A549 (cell line): ENCODE measurements at regions not wholly inside any gene's neighbourhood (a gene's known extent, or its start where the extent isn't known, plus 50 kb on each side); places are given as distances from the start of the nearest gene placed in this dataset.

ENCODE experiments used
- CTCF ChIP-seq: fragments of >200 bp; sonication (Bioruptor Twin); formaldehyde crosslinking; IDR thresholded peaks from 3 replicates; pipeline ENCODE4 v1.5.1; 2016
- JUNB ChIP-seq: fragments of >200 bp; sonication (Bioruptor Twin); formaldehyde crosslinking; IDR thresholded peaks from 2 replicates; pipeline ENCODE4 v1.6.1; 2016
- POLR2A ChIP-seq: IDR thresholded peaks from 2 replicates; pipeline ENCODE4 v1.6.1; 2012; ENCODE audit warnings: mild to moderate bottlenecking, low read length
- USF2 ChIP-seq: fragments of 450-650 bp; IDR thresholded peaks from 2 replicates; pipeline ENCODE4 v1.6.1; 2014; ENCODE audit warnings: antibody characterized with exemption

DNA sequence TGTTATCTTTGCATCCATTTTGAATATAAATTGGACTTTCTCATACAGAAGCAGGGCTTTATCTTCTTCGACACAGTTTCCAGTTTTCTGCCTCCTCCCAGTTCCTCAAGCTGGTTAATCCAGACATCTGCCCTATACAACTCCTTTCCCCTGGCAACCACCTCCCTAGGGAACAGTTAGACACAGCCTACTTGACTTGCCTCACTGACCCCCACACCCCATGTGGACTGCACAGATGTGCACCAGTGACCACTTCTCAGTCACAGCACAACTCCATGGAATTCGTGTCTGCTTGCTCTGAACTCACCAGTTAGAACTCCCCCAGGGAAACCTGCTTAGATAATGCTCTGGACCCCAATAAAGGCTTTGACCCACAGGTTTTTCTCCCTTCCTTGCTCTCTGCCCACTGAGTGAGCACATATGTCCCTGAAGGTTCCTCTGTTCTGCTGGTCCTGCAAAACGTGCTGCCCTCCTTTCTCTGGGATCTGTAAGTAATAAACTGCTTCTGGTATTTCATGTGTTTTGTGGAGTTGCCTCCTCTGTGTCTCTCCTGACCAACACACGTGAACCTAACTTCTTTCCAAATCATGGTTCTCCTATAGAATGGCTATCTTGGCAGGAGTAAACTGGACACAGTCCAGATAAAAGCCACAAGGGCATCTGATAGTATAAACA, 351.2 kb downstream of the CD83 start:
- TF ChIP-seq POLR2A: no peak
- TF ChIP-seq JUNB: no peak
- no peak for TF ChIP-seq USF2
- no peak for TF ChIP-seq CTCF
